Spleen (tissue), 11 donors: ENCODE measurements at regions not wholly inside any gene's neighbourhood (a gene's known extent, or its start where the extent isn't known, plus 50 kb on each side); places are given as distances from the start of the nearest gene placed in this dataset.
"Not testable (repeated sequence)": the region's sequence is repeated elsewhere in the genome, so short reads cannot be mapped to it uniquely, and the experiment has no call there.

Experiments
- DNase-seq: peaks from one replicate; pipeline ENCODE4 v3.0.0-alpha.2; 2020
- H3K27ac ChIP-seq, 8 donors: fragments of 200-600 bp; sonication (generic) in 7 of 8; 1 replicate in 4 of 8; 2 replicates in 4 of 8; pipeline versions ENCODE4 v1.5.0 to v1.8.0; 2016 to 2021; ENCODE audit warnings: inconsistent platforms in 4 of 8, mild to moderate bottlenecking in 4 of 8, moderate library complexity in 1 of 8
- H3K27me3 ChIP-seq, 7 donors: fragments of 200-600 bp; sonication (generic) in 6 of 7; replicated peaks in 1 of 7; 1 replicate in 4 of 7; 2 replicates in 3 of 7; pipeline versions ENCODE4 v1.5.0 to v1.8.0; 2016 to 2021; ENCODE audit warnings: inconsistent platforms in 3 of 7, mild to moderate bottlenecking in 1 of 7
- H3K36me3 ChIP-seq, 6 donors: fragments of 200-600 bp; sonication (generic) in 5 of 6; 1 replicate in 4 of 6; 2 replicates in 2 of 6; pipeline versions ENCODE4 v1.5.0 to v1.8.0; 2016 to 2021; ENCODE audit warnings: inconsistent platforms in 2 of 6
- H3K4me1 ChIP-seq, 6 donors: fragments of 200-600 bp; sonication (generic) in 5 of 6; 1 replicate in 3 of 6; 2 replicates in 3 of 6; pipeline versions ENCODE4 v1.5.0 to v1.8.0; 2016 to 2021; ENCODE audit warnings: inconsistent platforms in 3 of 6
- H3K4me3 ChIP-seq, 8 donors: fragments of 200-600 bp; sonication (generic) in 7 of 8; 1 replicate in 4 of 8; 2 replicates in 4 of 8; pipeline versions ENCODE4 v1.5.0 to v1.8.0; 2016 to 2021; ENCODE audit warnings: inconsistent platforms in 4 of 8, mild to moderate bottlenecking in 4 of 8, moderate library complexity in 2 of 8
- H3K9me3 ChIP-seq, 8 donors: fragments of 200-600 bp; sonication (generic) in 7 of 8; 1 replicate in 4 of 8; 2 replicates in 4 of 8; pipeline versions ENCODE4 v1.5.0 to v1.8.0; 2016 to 2021; ENCODE audit warnings: inconsistent platforms in 4 of 8
- CTCF ChIP-seq, 11 experiments: fragments of 200-600 bp in 7 of 11; fragments of 450-650 bp in 4 of 11; sonication (generic) in 4 of 11; IDR thresholded peaks in 8 of 11; conservative IDR thresholded peaks in 3 of 11; 1 replicate in 7 of 11; 2 replicates in 4 of 11; pipeline versions ENCODE4 v1.4.0 to v1.8.0; 2016 to 2021; ENCODE audit warnings: antibody characterized with exemption in 11 of 11, inconsistent platforms in 4 of 11, mild to moderate bottlenecking in 1 of 11
- POLR2A ChIP-seq, 3 donors: fragments of 450-650 bp; IDR thresholded peaks; one replicate each; pipeline ENCODE4 v1.5.1; 2017; ENCODE audit warnings: antibody characterized with exemption in 3 of 3, mild to moderate bottlenecking in 1 of 3
- POLR2AphosphoS5 ChIP-seq, 3 donors: sonication (generic); formaldehyde crosslinking; IDR thresholded peaks; one replicate each; pipeline ENCODE4 v1.5.1; 2017; ENCODE audit warnings: antibody characterized with exemption in 3 of 3
- WGBS, 5 donors: extraction: QIAGEN DNeasy Blood & Tissue Kit in 3 of 5; methylation state at CpG; one replicate each; pipeline versions ENCODE4 v1.1.5 to v1.1.7; 2013 to 2018; 5-methylcytosine and 5-hydroxymethylcytosine counted together
- intact Hi-C: fragments of 100-400 bp; cut with DNase I; formaldehyde crosslinking; loops from one replicate; pipeline ENCODE4 v1.15.0; 2023; ENCODE audit warnings: low total_unique reads
- donor health status: healthy with polysubstance abuse.
- donor health status: DM: no; HTN: no; CAD: no; lungs with moderate emphysema.
- donor health status: DM: no; HTN: no; CAD: no.
- donor health status: Bipolar disorder and iron deficiency.
- donor health status: healthy.
- donor health status: DM: no; HTN: no; CAD: no.
- donor health status: DM: yes; HTN: yes; CAD: no.

- DNase-seq: no peak
- Histone ChIP-seq H3K27me3 (peaks cover 0 to 9% (median 0%) of the 10 kb centered on the region in 7 donors), H3K27ac (no peak overlapping the region), H3K4me1 (no peaks in the 10 kb centered on the region), H3K9me3 (peaks cover 0 to 15% (median 2%) of the 10 kb centered on the region in 8 donors), H3K4me3 (no peak overlapping the region), H3K36me3 (no peaks in the 10 kb centered on the region)
- intact Hi-C loops: no loop called here
- no peak for TF ChIP-seq CTCF (IDR thresholded peaks at IDR 0.05 in 8 of 11, conservative IDR thresholded peaks at IDR 0.05 in 3 of 11)
- TF ChIP-seq POLR2A (IDR thresholded peaks at IDR 0.05): no peak
- TF ChIP-seq POLR2AphosphoS5 (IDR thresholded peaks at IDR 0.05): no peak
Observed at GRCh38 chr6:169101981-169102380, 151.7 kb downstream of the THBS2 start.

- H3K4me1 ChIP-seq: no peaks in the 10 kb centered on the region
- 68 to 78% (median 76%) methylated on average over 6 of the region's 6 CpGs for WGBS, 5 donors
- intact Hi-C loops: no loop called here
- no peaks in the 10 kb centered on the region for H3K36me3 ChIP-seq
- TF ChIP-seq POLR2AphosphoS5 (IDR thresholded peaks at IDR 0.05) (no peak), POLR2A (IDR thresholded peaks at IDR 0.05) (no peak), CTCF (IDR thresholded peaks at IDR 0.05 in 8 of 11, conservative IDR thresholded peaks at IDR 0.05 in 3 of 11) (no peak)
- H3K27ac ChIP-seq: no peak overlapping the region
- peaks cover 0 to 9% (median 0%) of the 10 kb centered on the region in 7 donors for H3K27me3 ChIP-seq
- no peak for DNase-seq
- H3K9me3 ChIP-seq: peaks cover 0 to 15% (median 2%) of the 10 kb centered on the region in 8 donors
- no peak overlapping the region for H3K4me3 ChIP-seq
Observed at GRCh38 chr6:169101036-169101805, 152.4 kb downstream of the THBS2 start.

GRCh38 chr6:169099411-169100202 lies 154.0 kb downstream of the THBS2 start:
- intact Hi-C loops: no loop called here
- peaks cover 0 to 15% (median 2%) of the 10 kb centered on the region in 8 donors for H3K9me3 ChIP-seq

GRCh38 chr6:169098651-169099050 lies 155.0 kb downstream of the THBS2 start:
- H3K4me1 ChIP-seq, intact Hi-C loops, H3K4me3 ChIP-seq, DNase-seq, H3K27me3 ChIP-seq, H3K27ac ChIP-seq, H3K36me3 ChIP-seq: not testable (repeated sequence)
- WGBS, 5 donors: 65 to 93% (median 89%) methylated on average over 2 of the region's 2 CpGs
- peaks cover 0 to 12% (median 2%) of the 10 kb centered on the region in 8 donors for H3K9me3 ChIP-seq

More at GRCh38 chr6:169099411-169100202, 154.0 kb downstream of the THBS2 start:
- H3K4me3 ChIP-seq: no peak overlapping the region
- H3K4me1 ChIP-seq: no peaks in the 10 kb centered on the region
- peaks cover 0 to 9% (median 0%) of the 10 kb centered on the region in 7 donors for H3K27me3 ChIP-seq
- no peak overlapping the region for H3K27ac ChIP-seq
- WGBS, 5 donors: 78 to 88% (median 82%) methylated on average over 5 of the region's 5 CpGs
- TF ChIP-seq CTCF (IDR thresholded peaks at IDR 0.05 in 8 of 11, conservative IDR thresholded peaks at IDR 0.05 in 3 of 11) (no peak), POLR2A (IDR thresholded peaks at IDR 0.05) (no peak), POLR2AphosphoS5 (IDR thresholded peaks at IDR 0.05) (no peak)
- H3K36me3 ChIP-seq: no peaks in the 10 kb centered on the region
- DNase-seq: no peak
